Hematopoietic multipotent progenitor cell treated with erythropoietin and hydrocortisone succinate and interleukin-3 and kit ligand, for 17 days (in vitro differentiated cells): ENCODE measurements at regions not wholly inside any gene's neighbourhood (a gene's known extent, or its start where the extent isn't known, plus 50 kb on each side); places are given as distances from the start of the nearest gene placed in this dataset.
"Not testable (repeated sequence)": the region's sequence is repeated elsewhere in the genome, so short reads cannot be mapped to it uniquely, and the experiment has no call there.

Source experiments
- DNase-seq: peaks from one replicate; pipeline ENCODE4 v3.0.0-alpha.2; 2015; ENCODE audit warnings: low spot score

- DNase-seq = no peak
Observed at GRCh38 chr3:176870451-176870850, 326.8 kb downstream of the TBL1XR1 start.

- no peak for DNase-seq
Observed at GRCh38 chr3:176867681-176868663, 329.3 kb downstream of the TBL1XR1 start.

- no peak for DNase-seq
Observed at GRCh38 chr3:176861137-176861536, 336.1 kb downstream of the TBL1XR1 start.

GRCh38 chr3:176856721-176857120 lies 340.6 kb downstream of the TBL1XR1 start:
- DNase-seq = no peak

GRCh38 chr3:176855901-176856486 lies 341.3 kb downstream of the TBL1XR1 start:
- no peak for DNase-seq

- no peak for DNase-seq
Observed at GRCh38 chr3:176855213-176855612, 342.1 kb downstream of the TBL1XR1 start.

- DNase-seq = no peak
Observed at GRCh38 chr3:176850498-176850897, 346.8 kb downstream of the TBL1XR1 start.

GRCh38 chr3:176848431-176849214 lies 348.7 kb downstream of the TBL1XR1 start:
- DNase-seq = no peak

- no peak for DNase-seq
Observed at GRCh38 chr3:176842914-176843313, 354.4 kb downstream of the TBL1XR1 start.

- no peak for DNase-seq
Observed at GRCh38 chr3:176840641-176841286, 356.5 kb downstream of the TBL1XR1 start.

GRCh38 chr3:176839901-176840300 lies 357.4 kb downstream of the TBL1XR1 start:
- no peak for DNase-seq

GRCh38 chr3:176839466-176839865 lies 357.8 kb downstream of the TBL1XR1 start:
- no peak for DNase-seq

GRCh38 chr3:176827244-176827643 lies 370.0 kb downstream of the TBL1XR1 start:
- DNase-seq = not testable (repeated sequence)

GRCh38 chr3:176824811-176825210 lies 372.5 kb downstream of the TBL1XR1 start:
- no peak for DNase-seq

- no peak for DNase-seq
Observed at GRCh38 chr3:176820764-176821163, 376.5 kb downstream of the TBL1XR1 start.

- no peak for DNase-seq
Observed at GRCh38 chr3:176816937-176817336, 380.3 kb downstream of the TBL1XR1 start.

GRCh38 chr3:176814285-176814684 lies 383.0 kb downstream of the TBL1XR1 start:
- no peak for DNase-seq

GRCh38 chr3:176807938-176808337 lies 389.3 kb downstream of the TBL1XR1 start:
- no peak for DNase-seq

- DNase-seq = no peak
Observed at GRCh38 chr3:176799675-176800074, 397.6 kb downstream of the TBL1XR1 start.

GRCh38 chr3:176798680-176799079 lies 398.6 kb downstream of the TBL1XR1 start:
- DNase-seq = no peak

GRCh38 chr3:176796371-176796770 lies 400.9 kb downstream of the TBL1XR1 start:
- DNase-seq = no peak

- no peak for DNase-seq
Observed at GRCh38 chr3:176795891-176796290, 401.4 kb downstream of the TBL1XR1 start.
